Fibroblast of lung (primary cell): ENCODE measurements at regions not wholly inside any gene's neighbourhood (a gene's known extent, or its start where the extent isn't known, plus 50 kb on each side); places are given as distances from the start of the nearest gene placed in this dataset.

Source experiments
- CTCF ChIP-seq, 2 donors: IDR thresholded peaks in 1 of 2; conservative IDR thresholded peaks in 1 of 2; 1 replicate in 1 of 2; 2 replicates in 1 of 2; pipeline ENCODE4 v1.5.1; 2011 to 2012; ENCODE audit warnings: low read length in 2 of 2, control low read depth in 1 of 2, inconsistent platforms in 1 of 2, low read depth in 1 of 2, mild to moderate bottlenecking in 1 of 2
- EZH2 ChIP-seq: IDR thresholded peaks from 2 replicates; pipeline ENCODE4 v1.5.1; 2012; ENCODE audit warnings: low read length, control low read depth, mild to moderate bottlenecking; ENCODE audit errors: missing control alignments

GRCh38 chr6:21872749-21873148 is 279.2 kb downstream of the SOX4 start:
- no peak for TF ChIP-seq CTCF (conservative IDR thresholded peaks at IDR 0.05 in 1 of 2, IDR thresholded peaks at IDR 0.05 in 1 of 2; ENCODE audit: low read depth in 1 of 2, low read length in 2 of 2)
- no peak for TF ChIP-seq EZH2
